ENCODE measurements at regions not wholly inside any gene's neighbourhood (a gene's known extent, or its start where the extent isn't known, plus 50 kb on each side); places are given as distances from the start of the nearest gene placed in this dataset.
A peak's percentile ranks its signal among the peaks of the same experiment; 100 is the strongest.
"Not testable (repeated sequence)": the region's sequence is repeated elsewhere in the genome, so short reads cannot be mapped to it uniquely, and the experiment has no call there.

GRCh38 chr14:106741086-106741827 lies 1214.9 kb downstream of the TMEM121 start:
- not testable (repeated sequence) for TF ChIP-seq ESRRA (CRISPR knock-in tag; IDR thresholded peaks at IDR 0.05; ENCODE audit: low read depth); PLSCR1 (CRISPR knock-in tag; IDR thresholded peaks at IDR 0.05; ENCODE audit: borderline replicate concordance); RFXAP (CRISPR knock-in tag; IDR thresholded peaks at IDR 0.05; ENCODE audit: borderline replicate concordance); SP1 (IDR thresholded peaks at IDR 0.05); SP1 (CRISPR knock-in tag; IDR thresholded peaks at IDR 0.05); BRD4 (CRISPR knock-in tag; IDR thresholded peaks at IDR 0.05); MBD4 (IDR thresholded peaks at IDR 0.05; ENCODE audit: borderline replicate concordance, low read length); FOXJ3 (CRISPR knock-in tag; IDR thresholded peaks at IDR 0.05; ENCODE audit: borderline replicate concordance); HCFC1 (IDR thresholded peaks at IDR 0.05; ENCODE audit: low read depth, low read length); ZSCAN20 (CRISPR knock-in tag; IDR thresholded peaks at IDR 0.05; ENCODE audit: borderline replicate concordance); ZNF20 (CRISPR knock-in tag; IDR thresholded peaks at IDR 0.05); HBP1 (CRISPR knock-in tag; IDR thresholded peaks at IDR 0.05; ENCODE audit: low read depth); ZNF263 (CRISPR knock-in tag; IDR thresholded peaks at IDR 0.05)
- TF ChIP-seq CTCF (CRISPR knock-in tag; IDR thresholded peaks at IDR 0.05) = peak; percentile 27; the same call in 1 of the 2 replicates

All from HepG2 (cell line).